GM23248 (cell line): ENCODE measurements at regions not wholly inside any gene's neighbourhood (a gene's known extent, or its start where the extent isn't known, plus 50 kb on each side); places are given as distances from the start of the nearest gene placed in this dataset.

ENCODE experiments used
- DNase-seq: peaks from one replicate; pipeline ENCODE4 v3.0.0-alpha.2; 2015
- H2AFZ ChIP-seq: fragments of 200-600 bp; sonication (generic); 2 replicates; pipeline ENCODE4 v1.6.1; 2016; ENCODE audit warnings: antibody characterized with exemption
- H3F3A ChIP-seq: fragments of 200-600 bp; sonication (generic); 2 replicates; pipeline ENCODE4 v1.6.1; 2016; ENCODE audit warnings: mild to moderate bottlenecking, antibody characterized with exemption, mixed run types; ENCODE audit not compliant: insufficient read depth
- H3K27ac ChIP-seq: fragments of 200-600 bp; sonication (generic); 2 replicates; pipeline ENCODE4 v1.5.1; 2016; ENCODE audit warnings: mild to moderate bottlenecking
- H3K27me3 ChIP-seq: fragments of 200-600 bp; sonication (generic); replicated peaks from 2 replicates; pipeline ENCODE4 v1.6.1; 2016; ENCODE audit warnings: mild to moderate bottlenecking; ENCODE audit not compliant: insufficient read depth
- H3K36me3 ChIP-seq: fragments of 200-600 bp; sonication (generic); 2 replicates; pipeline ENCODE4 v1.6.1; 2016; ENCODE audit warnings: low read depth, mild to moderate bottlenecking
- H3K4me1 ChIP-seq: fragments of 200-600 bp; sonication (generic); 2 replicates; pipeline ENCODE4 v1.6.1; 2016; ENCODE audit warnings: mild to moderate bottlenecking; ENCODE audit not compliant: insufficient read depth
- H3K4me2 ChIP-seq: fragments of 200-600 bp; sonication (generic); one replicate; pipeline ENCODE4 v1.6.1; 2016; ENCODE audit warnings: mild to moderate bottlenecking; ENCODE audit not compliant: unreplicated experiment
- H3K4me3 ChIP-seq: fragments of 200-600 bp; sonication (generic); 2 replicates; pipeline ENCODE4 v1.5.1; 2016; ENCODE audit warnings: mild to moderate bottlenecking
- H3K79me2 ChIP-seq: fragments of 200-600 bp; sonication (generic); 2 replicates; pipeline ENCODE4 v1.6.1; 2016; ENCODE audit warnings: mild to moderate bottlenecking; ENCODE audit not compliant: insufficient read depth
- H3K9ac ChIP-seq: fragments of 200-600 bp; sonication (generic); 2 replicates; pipeline ENCODE4 v1.6.1; 2016; ENCODE audit warnings: mild to moderate bottlenecking
- H3K9me2 ChIP-seq: fragments of 200-600 bp; sonication (generic); 2 replicates; pipeline ENCODE4 v1.6.1; 2016; ENCODE audit warnings: mixed run types, mild to moderate bottlenecking, moderate library complexity; ENCODE audit not compliant: insufficient read depth
- H3K9me3 ChIP-seq: fragments of 200-600 bp; sonication (generic); one replicate; pipeline ENCODE4 v1.6.1; 2017; ENCODE audit warnings: low read depth
- H4K20me1 ChIP-seq: fragments of 200-600 bp; sonication (generic); 2 replicates; pipeline ENCODE4 v1.6.0; 2016; ENCODE audit not compliant: insufficient read depth
- EZH2 ChIP-seq: fragments of 200-600 bp; sonication (generic); IDR thresholded peaks from 2 replicates; pipeline ENCODE4 v1.6.1; 2018; ENCODE audit warnings: antibody characterized with exemption, mild to moderate bottlenecking; ENCODE audit not compliant: insufficient read depth, poor library complexity, severe bottlenecking
- EZH2phosphoT487 ChIP-seq: fragments of 200-600 bp; sonication (generic); IDR thresholded peaks from 2 replicates; pipeline ENCODE4 v1.6.1; 2018; ENCODE audit warnings: antibody characterized with exemption, moderate library complexity, mild to moderate bottlenecking, low read depth; ENCODE audit not compliant: insufficient read depth
- WGBS, 2 experiments: methylation state at CpG; one replicate each; pipeline ENCODE4 v1.1.6; 2015 to 2017; ENCODE audit warnings: low lambda C conversion rate in 2 of 2, low coverage in 1 of 2; ENCODE audit errors: missing lambda C conversion rate in 2 of 2; 5-methylcytosine and 5-hydroxymethylcytosine counted together
- in situ Hi-C: fragments of 300-500 bp; cut with MboI; formaldehyde crosslinking; loops from 2 replicates; pipeline ENCODE4 v1.15.0; 2020

DNA sequence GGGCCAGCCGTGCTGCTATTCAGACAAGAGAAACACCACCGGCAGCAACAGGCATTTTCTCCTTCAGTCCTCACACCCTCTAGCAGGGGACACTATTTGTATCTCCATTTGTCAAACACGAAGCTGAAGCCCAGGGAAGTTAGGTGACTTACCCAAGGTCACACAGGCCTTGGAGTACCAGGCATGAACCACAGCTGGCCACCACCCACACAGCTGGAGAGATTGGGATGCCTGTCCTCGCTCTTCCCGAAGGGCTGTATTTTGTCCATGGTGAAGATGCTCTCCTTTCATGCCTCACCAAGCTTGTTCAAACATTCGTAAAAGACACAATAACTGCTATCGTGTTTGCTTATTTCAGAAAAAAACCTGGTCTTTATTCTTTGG is 182.7 kb downstream of the INHBB start:
- Histone ChIP-seq H3K79me2 (no peaks in the 10 kb centered on the region), H3K36me3 (no peaks in the 10 kb centered on the region), H3F3A (no peaks in the 10 kb centered on the region), H3K4me1 (peaks cover 6% of the 10 kb centered on the region), H4K20me1 (no peaks in the 10 kb centered on the region), H3K27me3 (no peaks in the 10 kb centered on the region), H3K4me2 (no peak overlapping the region), H3K9ac (no peak overlapping the region), H3K27ac (no peak overlapping the region), H3K9me2 (no peaks in the 10 kb centered on the region), H3K9me3 (no peaks in the 10 kb centered on the region), H2AFZ (no peak overlapping the region), H3K4me3 (no peak overlapping the region)
- no peak for DNase-seq
- in situ Hi-C loops: no loop called here
- TF ChIP-seq EZH2phosphoT487 (no peak), EZH2 (no peak)
- 80 to 85% methylated on average over 7 of the region's 7 CpGs for WGBS, 2 experiments

DNA sequence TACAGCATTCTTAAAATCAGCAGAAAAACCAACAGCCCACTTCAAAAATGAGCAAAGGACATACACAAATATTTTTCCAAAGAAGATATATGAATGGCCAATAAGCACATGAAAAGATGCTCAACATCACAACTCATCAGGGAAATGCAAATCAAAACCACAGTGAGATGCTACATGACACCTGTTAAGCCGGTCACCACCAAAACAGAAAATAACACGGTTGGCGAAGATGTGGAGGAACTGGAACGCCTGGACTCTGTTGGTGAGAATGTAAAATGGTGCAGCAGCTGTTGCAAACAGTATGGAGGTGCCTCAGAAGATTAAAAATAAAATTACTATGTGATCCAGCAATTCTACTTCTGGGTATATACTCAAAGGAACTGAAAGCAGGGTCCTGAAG is 184.8 kb downstream of the INHBB start:
- 91 to 95% methylated on average over 4 of the region's 4 CpGs for WGBS, 2 experiments
- H3K4me2 ChIP-seq: no peak overlapping the region

DNA sequence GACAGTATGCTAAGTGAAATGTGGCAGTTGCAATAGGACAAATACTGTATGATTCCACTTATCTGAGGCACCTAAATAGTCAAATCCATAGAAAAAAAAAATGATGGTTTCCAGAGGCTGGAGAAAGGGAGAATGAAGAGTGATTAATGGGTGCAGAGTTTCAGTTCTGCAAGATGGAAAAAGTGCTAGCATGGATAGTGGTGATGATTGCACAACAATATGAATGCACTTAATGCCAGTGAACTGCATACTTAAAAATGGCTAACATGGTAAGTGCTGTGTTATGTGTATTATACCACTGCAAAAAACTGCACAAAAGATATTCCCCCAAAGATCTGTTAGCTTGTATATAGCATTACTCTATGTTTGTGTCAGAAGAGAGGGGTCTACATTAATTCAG is 185.4 kb downstream of the INHBB start:
- H3K9ac ChIP-seq: no peak overlapping the region
- H2AFZ ChIP-seq: no peak overlapping the region
- H3K79me2 ChIP-seq: no peaks in the 10 kb centered on the region
- no peak overlapping the region for H3K4me3 ChIP-seq
- H3F3A ChIP-seq: no peaks in the 10 kb centered on the region
- H3K27ac ChIP-seq: no peak overlapping the region
- peaks cover 6% of the 10 kb centered on the region for H3K4me1 ChIP-seq
- in situ Hi-C loops: no loop called here
- DNase-seq: no peak
- H3K27me3 ChIP-seq: no peaks in the 10 kb centered on the region
- no peaks in the 10 kb centered on the region for H4K20me1 ChIP-seq
- H3K36me3 ChIP-seq: no peaks in the 10 kb centered on the region
- no peaks in the 10 kb centered on the region for H3K9me2 ChIP-seq
- no peaks in the 10 kb centered on the region for H3K9me3 ChIP-seq
- TF ChIP-seq EZH2 (no peak), EZH2phosphoT487 (no peak)
- H3K4me2 ChIP-seq: no peak overlapping the region

More for the DNA sequence above, 184.8 kb downstream of the INHBB start:
- Histone ChIP-seq H3K27ac (no peak overlapping the region), H2AFZ (no peak overlapping the region), H3K36me3 (no peaks in the 10 kb centered on the region), H3K27me3 (no peaks in the 10 kb centered on the region), H3F3A (no peaks in the 10 kb centered on the region), H3K9me3 (no peaks in the 10 kb centered on the region), H4K20me1 (no peaks in the 10 kb centered on the region), H3K4me1 (peaks cover 6% of the 10 kb centered on the region), H3K9ac (no peak overlapping the region), H3K9me2 (no peaks in the 10 kb centered on the region), H3K79me2 (no peaks in the 10 kb centered on the region), H3K4me3 (no peak overlapping the region)
- no peak for DNase-seq
- in situ Hi-C loops: no loop called here
- no peak for TF ChIP-seq EZH2
- TF ChIP-seq EZH2phosphoT487: no peak

DNA sequence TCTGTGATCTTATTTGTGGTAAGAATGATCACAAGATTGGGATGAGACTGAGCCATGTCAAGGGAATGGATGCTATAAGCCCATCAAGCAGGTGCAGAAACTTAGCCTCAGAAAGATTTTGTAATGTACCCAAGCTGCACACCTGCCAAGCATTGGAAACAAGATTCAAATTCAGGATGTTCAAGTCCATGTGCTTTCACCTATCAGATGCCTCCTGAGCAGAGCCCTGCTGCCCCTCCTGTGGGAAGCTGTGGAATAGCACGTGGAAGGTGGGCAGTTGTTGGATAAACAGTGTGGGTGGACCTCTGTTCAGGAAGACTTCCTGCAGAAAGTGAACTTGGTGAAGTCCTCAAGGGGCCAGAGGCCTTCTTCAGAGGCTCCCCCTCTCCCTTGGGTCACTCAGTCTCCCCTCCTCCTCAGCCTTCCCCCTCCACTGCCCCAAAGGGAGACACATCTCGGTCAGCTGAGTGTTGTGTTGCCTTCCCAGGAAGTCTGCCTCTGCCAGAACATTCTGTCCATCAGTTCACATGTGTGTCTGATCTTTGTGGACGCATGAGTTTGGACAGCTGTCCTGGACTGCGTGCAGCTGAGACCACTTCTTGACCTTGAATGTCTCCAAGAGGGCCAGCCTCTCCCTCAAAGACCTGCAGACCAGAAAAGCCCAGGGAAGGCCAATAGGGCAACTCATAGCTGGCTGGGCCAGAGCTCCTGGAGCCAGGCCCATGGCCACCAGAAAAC is 186.1 kb downstream of the INHBB start:
- no peaks in the 10 kb centered on the region for H3K9me3 ChIP-seq
- no peaks in the 10 kb centered on the region for H4K20me1 ChIP-seq
- DNase-seq: no peak
- H3K27me3 ChIP-seq: no peaks in the 10 kb centered on the region
- H3K36me3 ChIP-seq: no peaks in the 10 kb centered on the region
- no peaks in the 10 kb centered on the region for H3K9me2 ChIP-seq
- no peak overlapping the region for H3K9ac ChIP-seq
- no peak overlapping the region for H3K27ac ChIP-seq
- H3K79me2 ChIP-seq: no peaks in the 10 kb centered on the region
- H2AFZ ChIP-seq: no peak overlapping the region
- TF ChIP-seq EZH2phosphoT487 (no peak), EZH2 (no peak)
- H3K4me2 ChIP-seq: no peak overlapping the region
- in situ Hi-C loops: no loop called here
- WGBS, 2 experiments: 35 to 38% methylated on average over 4 of the region's 4 CpGs
- H3F3A ChIP-seq: no peaks in the 10 kb centered on the region
- H3K4me3 ChIP-seq: no peak overlapping the region
- peaks cover 6% of the 10 kb centered on the region for H3K4me1 ChIP-seq

DNA sequence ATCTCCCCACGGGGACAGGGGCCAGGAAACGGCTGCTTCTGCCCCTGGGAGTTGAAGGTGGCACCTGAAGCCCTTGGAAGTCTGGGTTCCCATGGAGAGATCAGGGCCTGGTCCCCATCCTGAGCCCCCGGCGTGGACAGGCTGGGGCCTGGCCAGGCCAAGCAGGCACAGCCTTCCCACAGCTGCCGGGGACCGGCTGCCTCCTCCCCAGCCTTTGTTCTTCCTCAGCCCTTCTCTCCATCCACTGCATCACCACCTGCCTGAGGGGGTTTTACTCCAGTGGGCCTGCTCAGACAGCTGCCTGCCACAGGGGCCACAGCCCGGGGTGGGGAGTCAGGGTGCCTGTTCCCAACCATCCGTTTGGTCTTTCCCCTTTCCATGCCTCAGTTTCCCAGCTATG is 187.7 kb downstream of the INHBB start:
- Histone ChIP-seq H3K27me3 (no peaks in the 10 kb centered on the region), H4K20me1 (no peaks in the 10 kb centered on the region), H3K4me2 (no peak overlapping the region), H3K36me3 (no peaks in the 10 kb centered on the region), H3K4me3 (no peak overlapping the region), H3K9ac (no peak overlapping the region), H3K9me2 (no peaks in the 10 kb centered on the region), H3F3A (no peaks in the 10 kb centered on the region), H3K27ac (no peak overlapping the region), H2AFZ (no peak overlapping the region), H3K79me2 (no peaks in the 10 kb centered on the region), H3K9me3 (no peaks in the 10 kb centered on the region), H3K4me1 (no peaks in the 10 kb centered on the region)
- in situ Hi-C loops: no loop called here
- 76 to 86% methylated on average over 7 to 8 of the region's 8 CpGs for WGBS, 2 experiments
- TF ChIP-seq EZH2 (no peak), EZH2phosphoT487 (no peak)
- DNase-seq: no peak
